Fibroblast of mammary gland (primary cell): ENCODE measurements at regions not wholly inside any gene's neighbourhood (a gene's known extent, or its start where the extent isn't known, plus 50 kb on each side); places are given as distances from the start of the nearest gene placed in this dataset.
A peak's percentile ranks its signal among the peaks of the same experiment; 100 is the strongest.

Source experiments
- DNase-seq: peaks from one replicate; pipeline ENCODE4 v3.0.0-alpha.2; 2010; ENCODE audit warnings: low read depth
- H3K4me3 ChIP-seq: 2 replicates; pipeline ENCODE4 v1.5.1; 2011; ENCODE audit warnings: low read depth, mild to moderate bottlenecking, low read length, moderate library complexity; ENCODE audit not compliant: control insufficient read depth
- CTCF ChIP-seq: conservative IDR thresholded peaks from 2 replicates; pipeline ENCODE4 v1.5.1; 2011; ENCODE audit warnings: low read depth, low read length, inconsistent platforms; ENCODE audit not compliant: control insufficient read depth, insufficient read depth

- no peak for TF ChIP-seq CTCF
- no peak overlapping the region for H3K4me3 ChIP-seq
- DNase-seq: no peak
Observed at GRCh38 chr15:37756407-37756806, 178.0 kb upstream of the TMCO5A start.

- no peak for TF ChIP-seq CTCF
- DNase-seq: no peak
- no peak overlapping the region for H3K4me3 ChIP-seq
Observed at GRCh38 chr15:37758412-37758811, 176.0 kb upstream of the TMCO5A start.

GRCh38 chr15:37764733-37765191 lies 169.7 kb upstream of the TMCO5A start:
- peak; percentile 85 for TF ChIP-seq CTCF
- no peak overlapping the region for H3K4me3 ChIP-seq
- peak; percentile 83 for DNase-seq

- DNase-seq: peak; percentile 7
- no peak overlapping the region for H3K4me3 ChIP-seq
- no peak for TF ChIP-seq CTCF
Observed at GRCh38 chr15:37765786-37766185, 168.7 kb upstream of the TMCO5A start.

GRCh38 chr15:37767841-37768455 lies 166.5 kb upstream of the TMCO5A start:
- no peak for TF ChIP-seq CTCF
- peak; percentile 43 for DNase-seq
- H3K4me3 ChIP-seq: no peak overlapping the region

- TF ChIP-seq CTCF: no peak
- H3K4me3 ChIP-seq: no peak overlapping the region
- DNase-seq: peak; percentile 75
Observed at GRCh38 chr15:37771465-37771864, 163.0 kb upstream of the TMCO5A start.
